Testis (tissue), 2 donors: ENCODE measurements at regions not wholly inside any gene's neighbourhood (a gene's known extent, or its start where the extent isn't known, plus 50 kb on each side); places are given as distances from the start of the nearest gene placed in this dataset.
"Not testable (repeated sequence)": the region's sequence is repeated elsewhere in the genome, so short reads cannot be mapped to it uniquely, and the experiment has no call there.

Source experiments
- DNase-seq: peaks from one replicate; pipeline ENCODE4 v3.0.0-alpha.2; 2019
- H3K27ac ChIP-seq, 2 donors: fragments of 200-600 bp; sonication (generic); one replicate each; pipeline ENCODE4 v1.5.1; 2019
- H3K27me3 ChIP-seq: fragments of 200-600 bp; sonication (generic); one replicate; pipeline ENCODE4 v1.5.1; 2019
- H3K36me3 ChIP-seq: fragments of 200-600 bp; sonication (generic); one replicate; pipeline ENCODE4 v1.5.1; 2017; ENCODE audit warnings: low read depth; ENCODE audit errors: missing control alignments
- H3K4me1 ChIP-seq: fragments of 200-600 bp; sonication (generic); one replicate; pipeline ENCODE4 v1.5.1; 2019
- H3K4me3 ChIP-seq, 2 donors: fragments of 200-600 bp; sonication (generic); one replicate each; pipeline ENCODE4 v1.5.1; 2017 to 2019
- H3K9me3 ChIP-seq: fragments of 200-600 bp; sonication (generic); one replicate; pipeline ENCODE4 v1.5.1; 2017
- WGBS, 2 donors: methylation state at CpG; one replicate each; pipeline ENCODE4 v1.1.5; 2018; 5-methylcytosine and 5-hydroxymethylcytosine counted together
- intact Hi-C: fragments of 100-400 bp; cut with DNase I; formaldehyde crosslinking; loops from one replicate; pipeline ENCODE4 v1.15.1; 2023; ENCODE audit warnings: low total_unique reads

DNA sequence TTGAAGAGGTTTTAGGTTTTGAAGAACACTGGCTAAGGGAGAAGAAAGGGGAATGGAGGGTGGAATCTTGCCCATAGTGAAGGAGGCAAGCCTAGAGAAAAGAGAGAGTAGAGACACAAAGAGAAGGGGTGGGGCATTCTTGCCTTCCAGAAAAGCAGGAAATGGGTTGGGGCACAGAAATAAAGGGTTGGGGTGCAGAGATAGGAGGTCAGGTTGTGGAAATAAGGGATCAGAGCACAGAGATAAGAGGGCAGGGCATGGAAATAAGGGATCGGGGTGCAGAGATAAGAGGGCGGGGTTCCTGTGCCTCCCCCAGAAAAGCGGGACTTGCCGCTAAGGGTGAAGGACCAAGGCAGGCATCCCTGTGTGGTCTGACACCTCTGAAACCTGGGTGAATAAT lies 69.9 kb downstream of the ALG1L2 start:
- H3K4me1 ChIP-seq, H3K27me3 ChIP-seq, H3K9me3 ChIP-seq, intact Hi-C loops, H3K27ac ChIP-seq, H3K4me3 ChIP-seq, H3K36me3 ChIP-seq, DNase-seq: not testable (repeated sequence)
- WGBS, 2 donors: 87 to 95% methylated on average over 4 of the region's 4 CpGs

DNA sequence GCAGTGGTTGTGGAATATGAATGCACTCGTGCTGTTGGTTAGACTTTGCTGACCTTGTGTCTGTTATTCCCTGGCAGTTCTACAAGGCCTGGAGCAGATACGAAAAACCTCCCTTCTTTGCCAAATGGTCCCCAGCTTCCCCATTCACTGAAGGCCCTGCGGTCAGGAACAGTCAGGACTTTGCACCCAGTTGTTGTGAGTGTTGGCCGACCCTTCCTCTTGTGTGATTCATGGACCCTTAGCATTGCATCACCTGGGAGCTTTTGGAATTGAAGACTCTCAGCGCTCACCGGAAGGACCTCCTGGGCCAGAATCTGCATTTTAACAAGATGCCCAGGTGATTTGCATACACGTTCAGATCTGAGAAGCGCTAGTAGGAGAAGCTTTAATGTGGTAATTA lies 71.6 kb downstream of the ALG1L2 start:
- H3K27me3 ChIP-seq, H3K4me1 ChIP-seq, H3K36me3 ChIP-seq, H3K4me3 ChIP-seq, H3K27ac ChIP-seq, DNase-seq, H3K9me3 ChIP-seq, intact Hi-C loops: not testable (repeated sequence)
- WGBS, 2 donors: 54 to 58% methylated on average over 8 of the region's 8 CpGs

DNA sequence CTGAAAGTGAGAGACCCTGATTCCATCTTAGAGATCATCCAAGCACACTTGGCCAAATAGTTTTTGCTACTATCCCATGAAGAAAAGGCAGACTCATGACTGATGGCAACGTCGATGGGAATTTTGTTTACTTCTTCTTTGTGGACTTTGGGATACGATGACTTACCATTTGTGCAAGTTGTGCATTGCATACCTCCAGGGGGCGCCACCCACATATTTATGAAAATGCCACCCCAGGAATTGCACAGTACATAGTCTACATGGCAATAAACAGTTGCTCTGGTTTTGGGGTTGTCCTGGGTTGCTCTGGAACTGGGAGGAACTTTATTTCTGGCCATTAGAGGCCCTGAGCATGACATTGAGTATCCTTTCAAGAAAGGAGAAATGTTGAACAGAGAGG lies 73.8 kb downstream of the ALG1L2 start:
- H3K27ac ChIP-seq, H3K4me1 ChIP-seq, H3K27me3 ChIP-seq, H3K4me3 ChIP-seq, H3K9me3 ChIP-seq, H3K36me3 ChIP-seq, intact Hi-C loops, DNase-seq: not testable (repeated sequence)
- WGBS, 2 donors: 42% methylated on average over 2 of the region's 4 CpGs; no CpG with 5 or more reads in 1 of the 2 donors

DNA sequence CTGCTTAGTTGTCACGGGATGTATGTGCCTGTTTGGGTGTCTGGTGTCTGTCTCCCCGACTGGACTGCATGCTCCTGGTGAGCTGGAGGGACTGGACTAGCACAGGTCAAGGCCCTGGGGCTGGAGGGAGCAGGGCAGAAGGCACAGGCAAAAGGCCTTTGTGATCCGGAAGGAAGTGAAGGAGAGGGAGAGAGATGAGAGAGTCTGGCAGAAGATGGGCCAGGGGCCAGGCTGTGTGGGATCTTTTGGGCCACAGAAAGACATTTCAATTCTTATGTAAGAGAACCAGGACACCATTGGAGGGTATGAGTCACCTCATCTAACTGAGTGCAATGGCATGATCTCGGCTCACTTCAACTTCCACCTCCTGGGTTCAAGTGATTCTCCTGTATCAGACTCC lies 85.2 kb downstream of the ALG1L2 start:
- DNase-seq, intact Hi-C loops, H3K4me3 ChIP-seq, H3K27ac ChIP-seq, H3K9me3 ChIP-seq, H3K36me3 ChIP-seq, H3K4me1 ChIP-seq, H3K27me3 ChIP-seq: not testable (repeated sequence)
- 59 to 75% methylated on average over 3 of the region's 4 CpGs for WGBS, 2 donors

- H3K4me1 ChIP-seq, DNase-seq, H3K36me3 ChIP-seq, H3K9me3 ChIP-seq, H3K27me3 ChIP-seq, H3K4me3 ChIP-seq, H3K27ac ChIP-seq, intact Hi-C loops: not testable (repeated sequence)
- WGBS, 2 donors: 83% methylated on average over 4 of the region's 4 CpGs; no CpG with 5 or more reads in 1 of the 2 donors
These were observed 93.6 kb downstream of the ALG1L2 start for GRCh38 chr3:130175195-130175594.

GRCh38 chr3:130176476-130177256 lies 95.0 kb downstream of the ALG1L2 start:
- DNase-seq, intact Hi-C loops, H3K4me1 ChIP-seq, H3K27ac ChIP-seq, H3K9me3 ChIP-seq, H3K4me3 ChIP-seq, H3K27me3 ChIP-seq, H3K36me3 ChIP-seq: not testable (repeated sequence)
- 64 to 71% methylated on average over 13 of the region's 13 CpGs for WGBS, 2 donors

DNA sequence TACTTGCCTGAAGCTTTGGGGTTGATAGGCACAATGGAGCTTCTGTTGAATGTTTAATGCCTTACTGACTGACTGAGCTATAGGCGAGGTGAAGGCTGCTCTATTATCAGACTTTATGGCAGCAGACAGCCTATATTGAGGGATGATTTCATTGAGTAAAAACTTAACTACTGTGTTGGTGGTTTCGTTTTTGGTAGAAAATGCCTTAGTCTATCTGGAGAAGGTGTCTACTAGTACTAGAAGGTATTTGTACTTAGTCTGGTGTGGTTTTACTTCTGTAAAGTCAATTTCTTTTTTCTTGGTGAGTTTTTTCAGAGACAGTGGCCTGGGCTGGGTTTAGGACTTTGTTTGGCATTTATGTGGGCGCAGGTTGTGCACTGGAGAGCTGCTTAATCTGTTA lies 97.2 kb downstream of the ALG1L2 start:
- intact Hi-C loops, H3K4me1 ChIP-seq, H3K4me3 ChIP-seq, H3K27me3 ChIP-seq, H3K36me3 ChIP-seq, H3K27ac ChIP-seq, H3K9me3 ChIP-seq, DNase-seq: not testable (repeated sequence)
- 46 to 52% methylated on average over 3 of the region's 3 CpGs for WGBS, 2 donors

DNA sequence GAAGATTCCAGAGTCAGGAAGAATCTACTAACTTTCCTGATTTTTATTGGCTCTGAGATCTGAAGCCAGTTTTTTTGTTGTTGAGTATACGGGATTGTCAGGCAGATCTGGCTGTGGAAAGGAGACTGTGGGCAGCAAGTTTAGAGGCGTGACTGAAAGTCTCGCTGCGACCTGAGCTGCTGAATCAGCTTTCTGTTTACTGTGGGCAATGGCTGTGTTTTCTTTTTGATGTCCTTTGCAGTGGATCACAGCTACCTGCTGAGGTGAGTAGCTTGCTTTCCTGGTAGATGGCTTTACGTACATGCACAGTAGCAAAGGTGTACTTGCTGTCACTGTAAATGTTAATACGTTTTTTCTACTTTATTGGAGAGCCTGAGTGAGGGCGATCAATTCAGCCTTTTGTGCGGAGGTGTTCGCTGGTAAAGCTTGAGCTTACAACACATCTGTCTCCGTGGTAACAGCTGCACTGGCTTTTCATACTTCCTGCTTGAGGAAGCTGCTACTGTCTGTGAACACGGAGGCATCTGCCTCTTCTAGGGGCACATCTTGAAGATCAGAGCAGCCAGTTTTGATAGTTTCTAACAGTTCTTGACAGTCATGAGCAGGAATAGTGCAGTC lies 97.8 kb downstream of the ALG1L2 start:
- H3K27me3 ChIP-seq, intact Hi-C loops, H3K27ac ChIP-seq, H3K36me3 ChIP-seq, H3K4me1 ChIP-seq, H3K4me3 ChIP-seq, H3K9me3 ChIP-seq: not testable (repeated sequence)
- WGBS, 2 donors: 21 to 24% methylated on average over 11 of the region's 11 CpGs
- peak; percentile 36 for DNase-seq

DNA sequence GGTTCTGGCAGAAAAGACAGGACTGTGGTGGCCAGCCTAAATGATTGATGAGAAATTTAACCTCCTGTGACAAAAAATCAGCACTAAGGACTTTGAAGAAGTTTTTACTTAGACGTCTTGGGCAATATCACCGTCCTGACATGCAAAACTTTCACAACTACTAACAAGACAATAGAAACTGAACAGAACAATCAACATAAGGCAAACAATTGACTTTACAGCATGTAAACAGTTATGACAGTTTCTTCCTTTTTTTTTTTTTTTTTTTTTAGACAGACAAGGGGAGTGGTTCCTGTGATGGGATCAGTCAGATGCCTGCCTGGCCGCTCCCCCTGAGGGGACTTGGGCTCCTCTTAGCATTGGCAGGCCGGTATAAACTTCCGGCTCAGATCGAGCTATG lies 100.8 kb downstream of the ALG1L2 start:
- H3K9me3 ChIP-seq, H3K36me3 ChIP-seq, H3K4me1 ChIP-seq, H3K27ac ChIP-seq, H3K27me3 ChIP-seq, H3K4me3 ChIP-seq, intact Hi-C loops, DNase-seq: not testable (repeated sequence)
- 61 to 78% methylated on average over 6 of the region's 6 CpGs for WGBS, 2 donors

DNA sequence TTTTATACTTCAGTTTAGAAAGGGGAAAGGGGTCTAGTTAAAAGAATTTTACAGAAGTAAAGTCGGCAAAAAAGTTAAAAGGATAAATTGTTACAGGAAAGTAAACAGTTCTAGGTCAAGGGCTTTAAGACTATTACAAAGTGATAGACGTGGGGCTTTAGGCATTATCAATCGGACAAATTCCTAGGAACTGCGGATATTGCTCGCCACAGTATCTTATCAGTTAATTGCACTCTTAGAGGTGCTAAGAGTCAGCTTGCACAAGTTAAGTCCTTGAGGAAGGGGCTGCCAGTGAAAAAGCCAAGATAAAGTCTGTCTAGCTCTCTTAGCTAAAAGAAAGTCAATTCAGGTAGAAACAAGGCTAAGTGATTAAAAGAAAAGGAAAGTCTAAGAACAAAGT lies 102.1 kb downstream of the ALG1L2 start:
- 48 to 64% methylated on average over 5 of the region's 5 CpGs for WGBS, 2 donors
- H3K27me3 ChIP-seq, intact Hi-C loops, H3K36me3 ChIP-seq, H3K27ac ChIP-seq, H3K4me1 ChIP-seq, H3K9me3 ChIP-seq, DNase-seq, H3K4me3 ChIP-seq: not testable (repeated sequence)

DNA sequence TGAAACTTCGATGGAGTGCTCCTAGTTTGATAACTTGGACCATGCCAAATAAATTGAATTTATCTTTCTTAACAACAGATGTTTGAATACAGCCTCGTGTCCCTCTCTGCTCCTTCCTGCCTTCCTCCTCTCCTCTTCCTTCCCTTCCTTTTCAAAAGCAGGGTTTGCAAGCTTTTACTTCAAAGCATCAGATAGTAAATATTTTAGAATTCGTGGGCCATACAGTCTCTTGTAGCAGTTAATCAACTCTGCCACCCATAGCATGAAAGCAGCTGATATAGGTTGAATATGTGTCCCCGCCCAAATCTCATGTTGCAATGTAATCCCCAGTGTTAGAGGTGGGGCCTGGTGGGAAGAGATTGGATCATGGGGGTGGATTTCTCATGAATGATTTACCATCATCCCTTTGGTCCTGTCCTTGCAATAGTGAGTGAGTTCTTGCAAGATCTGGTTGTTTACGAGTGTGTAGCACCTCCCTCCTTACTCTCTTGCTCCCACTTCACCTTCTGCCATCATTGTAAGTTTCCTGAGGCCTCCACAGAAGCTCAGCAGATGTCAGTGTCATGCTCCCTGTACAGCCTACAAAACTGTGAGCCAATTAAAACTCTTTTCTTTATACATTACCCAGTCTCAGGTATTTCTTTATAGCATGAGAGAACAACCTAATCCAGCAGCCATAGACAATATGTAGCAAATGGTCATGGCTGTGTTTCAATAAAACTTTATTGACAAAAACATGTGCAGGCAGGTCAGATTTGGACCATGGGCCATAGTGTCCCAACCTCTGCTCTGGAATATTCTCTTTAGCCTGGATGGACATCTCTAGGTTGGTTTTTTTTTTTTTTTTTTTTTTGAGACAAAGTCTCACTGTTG lies 102.8 kb downstream of the ALG1L2 start:
- DNase-seq, H3K9me3 ChIP-seq, intact Hi-C loops, H3K4me3 ChIP-seq, H3K27me3 ChIP-seq, H3K4me1 ChIP-seq, H3K27ac ChIP-seq, H3K36me3 ChIP-seq: not testable (repeated sequence)
- WGBS, 2 donors: 58 to 61% methylated on average over 5 of the region's 5 CpGs

DNA sequence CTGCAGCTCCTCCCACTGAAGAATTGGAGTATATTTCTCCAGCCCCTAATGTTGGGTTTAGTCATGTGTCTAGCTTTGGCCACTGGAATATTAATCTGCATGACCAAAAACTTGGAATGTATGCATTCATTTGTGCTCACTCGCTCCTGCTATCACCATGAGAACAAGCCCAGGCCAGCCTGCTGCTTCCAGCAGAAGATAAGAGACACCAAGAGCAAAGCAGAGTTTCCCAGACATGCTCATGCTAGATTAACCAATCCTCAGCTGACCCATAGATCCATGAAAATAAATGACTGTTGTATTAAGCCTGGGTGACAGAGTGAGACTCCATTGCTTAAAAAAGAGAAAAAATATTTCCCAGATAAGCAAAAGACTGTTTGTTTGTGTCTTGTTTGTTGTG lies 119.6 kb downstream of the ALG1L2 start:
- H3K27ac ChIP-seq, H3K4me3 ChIP-seq, H3K4me1 ChIP-seq, H3K27me3 ChIP-seq, intact Hi-C loops, DNase-seq, H3K36me3 ChIP-seq, H3K9me3 ChIP-seq: not testable (repeated sequence)
- WGBS, 2 donors: 74 to 80% methylated on average over 1 of the region's 1 CpG
